DMS79 treated with DMSO at 0.1 percent for 48 hours (cell line): ENCODE measurements at regions not wholly inside any gene's neighbourhood (a gene's known extent, or its start where the extent isn't known, plus 50 kb on each side); places are given as distances from the start of the nearest gene placed in this dataset.

Experiments
- DNase-seq: peaks from one replicate; lab custom pipeline; 2025; lab: John Stamatoyannopoulos, UW

DNA sequence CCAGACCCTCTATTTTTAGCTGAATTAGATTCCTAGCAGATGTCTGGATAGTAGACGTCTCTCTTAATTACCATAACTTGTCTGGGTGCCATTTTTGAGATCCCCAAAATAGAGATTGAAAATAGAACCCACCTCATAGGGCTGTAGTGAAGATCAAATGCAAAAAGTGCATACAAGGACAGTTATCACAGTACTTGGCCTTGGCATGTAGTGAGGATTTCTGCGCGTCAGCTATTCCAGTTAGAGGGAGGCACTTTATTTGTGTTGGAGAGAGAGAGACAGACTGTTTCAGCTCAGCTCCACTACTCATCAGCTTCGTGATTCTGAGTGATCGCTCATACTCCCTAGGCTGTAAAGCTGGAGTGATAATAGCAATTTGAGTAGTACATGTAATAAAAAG lies 59.6 kb upstream of the CDH13 start:
- no peak for DNase-seq

GRCh38 chr16:82563401-82563800 lies 63.4 kb upstream of the CDH13 start:
- DNase-seq, result no peak

DNA sequence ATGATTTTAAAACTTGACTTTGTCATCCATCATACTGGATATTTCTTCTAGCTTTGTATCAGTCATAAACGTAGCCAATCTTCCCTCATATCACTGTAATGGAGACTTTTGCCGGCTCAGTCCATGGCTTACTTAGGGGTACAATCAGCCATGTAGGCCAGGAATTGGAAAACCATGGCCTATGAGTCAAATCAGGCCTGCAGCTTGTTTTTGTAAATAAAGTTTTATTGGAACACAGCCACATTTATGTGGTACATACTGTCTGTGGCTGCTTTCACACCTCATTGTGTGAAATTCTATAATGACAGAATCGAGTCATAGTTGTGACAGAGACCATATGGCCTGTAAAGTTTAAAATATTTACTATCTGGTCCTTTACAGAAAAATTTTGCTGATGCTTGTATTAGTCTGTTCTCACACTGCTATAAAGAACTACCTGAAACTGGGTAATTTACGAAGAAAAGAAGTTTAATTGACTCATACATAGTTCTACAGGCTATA lies 64.5 kb upstream of the CDH13 start:
- no peak for DNase-seq

DNA sequence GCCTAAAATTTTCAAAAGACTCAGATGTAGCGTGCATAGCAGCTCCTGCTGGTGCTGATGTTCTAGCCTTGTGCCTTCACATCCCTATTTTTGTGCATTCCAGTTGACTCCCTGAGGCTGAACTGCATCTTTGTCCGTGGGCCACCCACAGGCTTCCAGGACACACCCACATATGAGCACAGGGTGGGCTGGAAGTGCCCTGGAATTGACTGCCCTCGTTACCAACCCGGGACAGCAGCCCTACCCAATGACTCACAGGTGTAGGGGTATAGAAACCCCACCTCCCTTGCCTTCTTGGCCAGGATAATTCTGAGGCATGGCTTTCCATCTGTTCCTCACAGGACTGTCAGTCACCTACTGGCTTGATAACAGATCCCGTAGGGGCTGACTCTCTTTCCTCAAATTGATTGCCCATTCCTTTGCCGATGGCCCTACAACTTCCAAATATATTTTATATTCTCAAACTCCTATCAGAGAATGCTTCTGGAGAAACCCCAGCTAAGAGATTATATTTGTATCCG lies 65.9 kb upstream of the CDH13 start:
- no peak for DNase-seq

DNA sequence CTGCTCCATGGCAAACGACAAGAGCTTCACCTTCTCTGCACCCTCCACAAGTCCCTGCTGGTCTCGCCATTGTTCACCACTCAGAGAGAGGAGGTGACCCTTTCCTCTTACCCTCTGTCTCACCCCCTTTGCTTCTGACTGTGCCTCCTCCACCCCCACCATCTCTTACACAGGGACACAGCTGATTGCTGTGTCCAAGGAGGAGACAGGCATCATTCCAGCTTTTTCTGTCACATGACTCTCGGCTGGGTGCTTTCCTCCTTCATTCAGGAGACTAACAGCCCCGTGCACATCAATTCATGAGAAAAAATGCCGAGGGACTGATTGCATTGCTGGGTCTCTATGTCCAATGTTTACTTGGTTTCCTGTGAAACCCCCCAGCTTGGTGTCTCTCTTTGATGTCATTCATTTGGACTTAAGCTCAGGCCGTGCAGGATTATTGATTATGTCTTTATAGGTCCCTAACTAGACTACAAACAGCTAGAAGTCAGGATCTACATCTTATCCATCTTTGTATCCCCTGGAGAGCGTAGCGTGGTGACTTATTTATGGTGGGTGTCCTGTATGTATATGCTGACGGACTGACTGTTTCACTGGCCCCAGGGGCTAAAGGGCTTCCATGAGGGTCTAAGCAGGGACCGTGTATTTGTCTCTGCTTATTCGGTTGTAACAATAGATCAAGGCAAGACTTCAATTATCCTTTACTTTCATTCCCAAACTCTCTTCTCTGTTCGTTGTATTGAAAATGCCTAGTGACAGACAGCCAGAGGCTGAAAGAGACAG lies 82.2 kb upstream of the CDH13 start:
- DNase-seq, result no peak

- no peak for DNase-seq
Observed at GRCh38 chr16:82542714-82543113, 84.1 kb upstream of the CDH13 start.

- DNase-seq, result no peak
Observed at GRCh38 chr16:82541103-82541502, 85.7 kb upstream of the CDH13 start.

GRCh38 chr16:82535764-82536163 lies 91.0 kb upstream of the CDH13 start:
- DNase-seq, result no peak

GRCh38 chr16:82535262-82535661 lies 91.5 kb upstream of the CDH13 start:
- no peak for DNase-seq

DNA sequence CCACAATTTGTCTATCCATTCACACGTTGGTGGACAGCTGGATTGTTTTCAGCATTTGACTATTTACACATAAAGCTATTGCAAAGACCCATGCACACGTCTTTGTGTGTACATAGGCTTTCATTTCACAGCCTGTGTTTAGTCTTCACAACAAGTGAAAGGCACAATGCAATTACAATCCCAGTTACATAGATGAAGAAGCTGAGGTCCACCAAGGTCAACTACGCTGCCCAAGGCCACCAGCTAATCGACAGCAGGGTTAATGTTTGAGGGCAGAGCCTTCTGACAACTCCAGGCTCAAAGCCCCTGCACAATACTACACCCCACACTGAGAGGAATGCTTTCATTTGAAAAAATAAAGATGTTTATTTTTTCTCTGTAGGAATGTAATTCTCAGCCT lies 93.6 kb upstream of the CDH13 start:
- no peak for DNase-seq

- no peak for DNase-seq
Observed at GRCh38 chr16:82530883-82531282, 95.9 kb upstream of the CDH13 start.

GRCh38 chr16:82527101-82527500 lies 99.7 kb upstream of the CDH13 start:
- no peak for DNase-seq

DNA sequence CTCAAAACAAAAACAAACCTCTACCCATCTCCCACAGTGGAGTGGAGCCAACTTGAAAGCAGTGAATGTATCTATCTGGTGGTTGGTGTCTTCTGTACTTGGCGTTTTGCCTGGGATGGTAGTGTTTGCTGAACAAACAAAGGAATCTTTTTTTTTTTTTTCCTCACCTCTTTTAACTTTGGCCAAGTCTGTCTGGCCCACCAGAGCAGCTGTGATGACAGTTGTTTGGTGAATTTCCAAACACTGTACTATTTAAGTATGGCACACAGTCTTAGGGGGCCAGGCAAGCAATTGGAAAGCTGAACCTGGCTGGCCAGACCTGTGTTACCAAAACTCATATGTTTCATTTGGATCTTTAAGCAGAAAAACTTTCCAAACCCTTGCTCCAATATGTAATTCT lies 101.8 kb upstream of the CDH13 start:
- DNase-seq, result no peak

- DNase-seq, result no peak
Observed at GRCh38 chr16:82523815-82524214, 103.0 kb upstream of the CDH13 start.

DNA sequence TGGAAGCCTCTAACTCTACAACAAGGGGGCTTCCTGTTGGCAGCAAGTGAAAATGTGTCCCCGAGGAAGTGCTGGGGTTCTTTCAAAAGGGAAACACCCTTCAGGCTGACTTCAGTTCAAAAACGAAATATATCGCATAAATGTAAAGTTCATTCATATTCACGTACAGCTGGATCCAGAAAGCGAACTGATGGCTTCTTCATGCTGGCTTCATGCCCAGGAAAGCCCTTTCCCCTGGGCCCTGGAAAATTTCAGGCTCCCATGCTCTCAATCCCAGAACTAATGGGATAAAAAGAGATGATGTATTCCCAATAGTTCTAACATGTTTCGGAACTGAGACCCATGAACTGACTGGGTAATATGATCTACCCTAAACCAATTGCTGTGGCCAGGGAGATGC lies 104.7 kb upstream of the CDH13 start:
- DNase-seq, result no peak

DNA sequence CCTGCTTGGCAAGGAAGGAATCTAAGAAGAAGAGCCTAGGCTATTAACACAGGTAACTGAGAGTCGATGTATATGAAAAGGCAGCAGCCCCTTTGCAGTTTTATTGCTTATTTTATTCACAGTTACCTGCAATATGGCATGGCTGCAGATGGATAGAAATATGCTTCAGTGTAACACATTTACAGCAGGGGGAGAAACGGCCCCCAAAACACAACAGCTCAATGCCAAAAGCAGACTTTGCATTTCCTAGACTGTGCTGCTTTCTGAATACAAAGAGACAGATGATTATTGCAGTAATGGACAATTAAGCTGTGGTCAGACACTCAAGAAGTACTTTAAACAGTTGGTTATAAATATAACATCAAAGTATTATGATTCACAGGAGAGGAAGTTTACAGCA lies 108.0 kb upstream of the CDH13 start:
- DNase-seq, result no peak

- DNase-seq, result no peak
Observed at GRCh38 chr16:82514262-82514661, 112.5 kb upstream of the CDH13 start.

- no peak for DNase-seq
Observed at GRCh38 chr16:82510789-82511305, 115.9 kb upstream of the CDH13 start.

DNA sequence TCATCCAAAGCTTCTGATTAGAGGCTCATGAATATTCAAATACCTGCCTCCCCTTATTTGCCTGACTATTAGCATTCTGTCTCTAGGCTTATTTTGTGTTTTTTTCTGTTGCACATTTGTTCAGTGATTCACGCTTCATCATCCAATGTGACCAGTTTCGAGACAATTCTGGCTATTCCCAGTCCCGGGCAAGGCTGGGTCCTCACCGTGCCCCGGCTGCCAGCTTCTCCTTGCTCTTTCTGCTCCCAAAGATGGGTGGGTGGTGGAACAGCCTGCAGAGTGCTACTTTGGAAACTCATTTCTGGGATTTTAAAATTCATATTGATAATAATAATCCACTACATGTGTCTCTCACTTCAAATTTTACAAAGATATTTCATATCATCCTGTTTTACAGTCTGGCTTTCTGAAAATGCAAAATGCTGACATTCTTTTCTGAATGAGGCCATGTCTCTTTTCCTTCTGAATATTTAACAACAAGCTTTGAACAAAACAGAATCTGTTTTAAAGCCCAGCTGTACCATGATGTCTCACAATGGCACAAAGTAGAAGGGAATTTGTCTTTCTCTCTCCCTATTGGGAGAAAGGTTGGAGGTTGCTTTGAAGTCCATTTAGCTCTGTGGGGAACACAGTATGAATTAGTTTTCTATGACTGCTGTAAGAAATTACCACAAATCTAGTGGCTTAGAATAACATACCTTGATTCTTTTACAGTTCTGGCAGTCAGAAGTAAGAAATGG lies 116.9 kb upstream of the CDH13 start:
- no peak for DNase-seq

GRCh38 chr16:82506692-82507670 lies 119.8 kb upstream of the CDH13 start:
- DNase-seq, result no peak

DNA sequence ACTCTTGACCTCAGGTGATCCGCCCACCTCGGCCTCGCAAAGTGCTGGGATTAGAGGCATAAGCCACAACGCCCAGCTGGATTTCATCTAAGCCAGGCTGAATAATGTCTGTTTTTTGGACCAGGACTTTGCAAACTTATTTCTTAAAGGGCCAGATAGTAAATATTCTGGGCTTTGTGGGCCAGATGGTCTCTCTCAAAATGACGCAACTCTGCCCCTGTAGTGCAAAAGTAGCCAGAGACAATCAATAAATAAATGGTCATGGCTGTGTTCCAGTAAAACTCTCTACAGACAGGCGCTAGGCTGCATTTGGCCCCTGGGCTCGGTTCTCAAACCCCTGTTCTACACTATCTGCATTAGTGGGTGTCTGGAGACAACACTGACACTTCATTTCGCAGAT lies 121.9 kb upstream of the CDH13 start:
- DNase-seq, result no peak

- no peak for DNase-seq
Observed at GRCh38 chr16:82499302-82499701, 127.5 kb upstream of the CDH13 start.
